HepG2 (cell line): ENCODE measurements at regions not wholly inside any gene's neighbourhood (a gene's known extent, or its start where the extent isn't known, plus 50 kb on each side); places are given as distances from the start of the nearest gene placed in this dataset.

Source experiments
- ATF4 ChIP-seq, 2 experiments: fragments of 450-650 bp in 1 of 2; sonication (generic) in 1 of 2; formaldehyde crosslinking; IDR thresholded peaks; 2 replicates each; pipeline versions ENCODE4 v1.5.0 to v1.8.0; 2020 to 2022; ENCODE audit warnings: mild to moderate bottlenecking in 1 of 2, missing genetic modification reagents in 1 of 2
- BCL6 ChIP-seq: IDR thresholded peaks from 2 replicates; pipeline ENCODE4 v1.6.1; 2016; ENCODE audit warnings: missing genetic modification reagents, missing compliant biosample characterization
- CEBPB ChIP-seq: IDR thresholded peaks from 2 replicates; pipeline ENCODE4 v1.6.1; 2011; ENCODE audit warnings: low read depth, low read length, improper control_type of control experiment, borderline replicate concordance
- CERS6 ChIP-seq: sonication (generic); formaldehyde crosslinking; IDR thresholded peaks from 2 replicates; pipeline ENCODE4 v1.5.0; 2020; ENCODE audit warnings: missing genetic modification reagents
- DMTF1 ChIP-seq: sonication (generic); formaldehyde crosslinking; IDR thresholded peaks from 2 replicates; pipeline ENCODE4 v1.4.0; 2020; ENCODE audit warnings: mild to moderate bottlenecking, missing genetic modification reagents
- ETV6 ChIP-seq: sonication (generic); formaldehyde crosslinking; conservative IDR thresholded peaks from 2 replicates; pipeline ENCODE4 v1.4.0; 2020; ENCODE audit warnings: missing genetic modification reagents
- KLF16 ChIP-seq, 2 experiments: sonication (generic) in 1 of 2; formaldehyde crosslinking in 1 of 2; IDR thresholded peaks; 2 replicates each; pipeline versions ENCODE4 v1.6.1 to v1.8.0; 2016 to 2023; ENCODE audit warnings: missing genetic modification reagents in 2 of 2, missing compliant biosample characterization in 1 of 2
- PHF8 ChIP-seq: sonication (generic); formaldehyde crosslinking; IDR thresholded peaks from 2 replicates; pipeline ENCODE4 v1.5.0; 2020; ENCODE audit warnings: missing genetic modification reagents
- RFXANK ChIP-seq: IDR thresholded peaks from 2 replicates; pipeline ENCODE4 v1.6.1; 2016
- ZBTB7A ChIP-seq: sonication (generic); formaldehyde crosslinking; IDR thresholded peaks from 2 replicates; pipeline ENCODE4 v1.8.0; 2022; ENCODE audit warnings: mild to moderate bottlenecking, missing genetic modification reagents
- ZC3H4 ChIP-seq: sonication (generic); formaldehyde crosslinking; IDR thresholded peaks from 2 replicates; pipeline ENCODE4 v1.4.0; 2020; ENCODE audit warnings: missing genetic modification reagents, borderline replicate concordance
- ZFP91 ChIP-seq: sonication (generic); formaldehyde crosslinking; IDR thresholded peaks from 2 replicates; pipeline ENCODE4 v1.9.0; 2022; ENCODE audit warnings: missing genetic modification reagents, mild to moderate bottlenecking, borderline replicate concordance
- ZNF230 ChIP-seq: sonication (generic); formaldehyde crosslinking; IDR thresholded peaks from 2 replicates; pipeline ENCODE4 v1.4.0; 2020; ENCODE audit warnings: mild to moderate bottlenecking, missing genetic modification reagents
- ZNF331 ChIP-seq: sonication (generic); formaldehyde crosslinking; IDR thresholded peaks from 2 replicates; pipeline ENCODE4 v1.4.0; 2020; ENCODE audit warnings: missing genetic modification reagents
- ZNF530 ChIP-seq: sonication (generic); formaldehyde crosslinking; IDR thresholded peaks from 2 replicates; pipeline ENCODE4 v1.5.0; 2020; ENCODE audit warnings: low read depth, mild to moderate bottlenecking, missing genetic modification reagents
- ZNF597 ChIP-seq: sonication (generic); formaldehyde crosslinking; IDR thresholded peaks from 2 replicates; pipeline ENCODE4 v1.5.0; 2020; ENCODE audit warnings: missing genetic modification reagents
- ZNF615 ChIP-seq: sonication (generic); formaldehyde crosslinking; IDR thresholded peaks from 2 replicates; pipeline ENCODE4 v1.5.0; 2020; ENCODE audit warnings: mild to moderate bottlenecking, missing genetic modification reagents, borderline replicate concordance
- ZNF687 ChIP-seq: sonication (generic); formaldehyde crosslinking; IDR thresholded peaks from 2 replicates; pipeline ENCODE4 v1.5.1; 2020; ENCODE audit warnings: mild to moderate bottlenecking, missing genetic modification reagents, moderate library complexity
- ZNF83 ChIP-seq: sonication (generic); formaldehyde crosslinking; IDR thresholded peaks from 2 replicates; pipeline ENCODE4 v1.4.0; 2020; ENCODE audit warnings: missing genetic modification reagents, mild to moderate bottlenecking, borderline replicate concordance

- no peak for TF ChIP-seq DMTF1 (CRISPR knock-in tag)
- TF ChIP-seq ZNF83: no peak
- peak; percentile 49; the same call in 1 of the 2 replicates for TF ChIP-seq ZFP91 (CRISPR knock-in tag)
- no peak for TF ChIP-seq BCL6 (CRISPR knock-in tag)
- no peak for TF ChIP-seq RFXANK (CRISPR knock-in tag)
- TF ChIP-seq ZNF687: peak; percentile 48; the same call in 1 of the 2 replicates
- no peak for TF ChIP-seq ZC3H4 (CRISPR knock-in tag)
- TF ChIP-seq PHF8 (CRISPR knock-in tag): no peak; the same call in 1 of the 2 replicates
- TF ChIP-seq ZNF530 (CRISPR knock-in tag): no peak
- 0 out of 2 replicates have a peak, but pooled peaks have one; percentile 37 for TF ChIP-seq ZBTB7A (CRISPR knock-in tag)
- no peak for TF ChIP-seq ZNF615
- no peak for TF ChIP-seq CERS6 (CRISPR knock-in tag)
- TF ChIP-seq ATF4 (CRISPR knock-in tag; IDR thresholded peaks at IDR 0.05): no peak
- TF ChIP-seq KLF16 (CRISPR knock-in tag; IDR thresholded peaks at IDR 0.05): no peak
- no peak for TF ChIP-seq ZNF331 (CRISPR knock-in tag)
- no peak for TF ChIP-seq ZNF597 (CRISPR knock-in tag)
- TF ChIP-seq ZNF230 (CRISPR knock-in tag): no peak
- no peak; the same call in 1 of the 2 replicates for TF ChIP-seq ETV6
- no peak for TF ChIP-seq CEBPB
Observed at GRCh38 chr20:50436052-50436656, 74.0 kb upstream of the PTPN1 start (continued).
